ENCODE measurements at regions not wholly inside any gene's neighbourhood (a gene's known extent, or its start where the extent isn't known, plus 50 kb on each side); places are given as distances from the start of the nearest gene placed in this dataset.

DNA sequence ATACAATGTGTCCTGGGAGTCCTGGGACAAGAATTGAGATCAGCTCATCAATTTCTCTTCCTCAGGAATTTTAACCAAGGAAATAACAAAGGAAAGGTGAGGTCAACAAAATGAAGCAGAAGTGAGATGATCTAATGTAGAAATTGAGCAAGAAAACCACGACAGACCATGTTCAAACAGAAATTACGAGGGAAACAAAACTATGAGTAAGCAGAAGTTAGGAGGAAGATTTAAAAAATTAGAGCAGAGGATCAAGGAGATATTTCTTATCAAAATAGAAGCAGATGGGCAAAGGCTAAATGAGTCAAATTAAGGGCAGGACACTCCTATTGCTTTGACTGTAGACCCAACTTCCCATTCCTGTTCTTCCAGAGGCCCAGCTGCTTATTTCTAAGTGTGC lies 97.4 kb downstream of the HINT1 start:
- no peak for DNase-seq
- H3K9me3 Mint-ChIP-seq = peaks cover 16% of the 10 kb centered on the region
- H3K27me3 Mint-ChIP-seq = no peaks in the 10 kb centered on the region
- intact Hi-C loops (cut with micrococcal nuclease) = no loop called here
- peaks cover 63% of the 10 kb centered on the region for H3K4me1 Mint-ChIP-seq (ENCODE audit: low read depth)
- H3K27ac Mint-ChIP-seq = peak overlapping the region; percentile 28
- ATAC-seq = no peak
- no peak for TF ChIP-seq CTCF (IDR thresholded peaks at IDR 0.05)
- H3K36me3 Mint-ChIP-seq (ENCODE audit: low read depth) = peaks cover 8% of the 10 kb centered on the region
- no peak overlapping the region for H3K4me3 Mint-ChIP-seq
- ChIA-PET POLR2A (no interaction called here), CTCF (interaction anchor here (1.2 to 1.8 kb wide), 2 partner anchors 9 to 196 kb away, joined by 4 to 11 read pairs; no protein-coding TSS in a partner anchor)

DNA sequence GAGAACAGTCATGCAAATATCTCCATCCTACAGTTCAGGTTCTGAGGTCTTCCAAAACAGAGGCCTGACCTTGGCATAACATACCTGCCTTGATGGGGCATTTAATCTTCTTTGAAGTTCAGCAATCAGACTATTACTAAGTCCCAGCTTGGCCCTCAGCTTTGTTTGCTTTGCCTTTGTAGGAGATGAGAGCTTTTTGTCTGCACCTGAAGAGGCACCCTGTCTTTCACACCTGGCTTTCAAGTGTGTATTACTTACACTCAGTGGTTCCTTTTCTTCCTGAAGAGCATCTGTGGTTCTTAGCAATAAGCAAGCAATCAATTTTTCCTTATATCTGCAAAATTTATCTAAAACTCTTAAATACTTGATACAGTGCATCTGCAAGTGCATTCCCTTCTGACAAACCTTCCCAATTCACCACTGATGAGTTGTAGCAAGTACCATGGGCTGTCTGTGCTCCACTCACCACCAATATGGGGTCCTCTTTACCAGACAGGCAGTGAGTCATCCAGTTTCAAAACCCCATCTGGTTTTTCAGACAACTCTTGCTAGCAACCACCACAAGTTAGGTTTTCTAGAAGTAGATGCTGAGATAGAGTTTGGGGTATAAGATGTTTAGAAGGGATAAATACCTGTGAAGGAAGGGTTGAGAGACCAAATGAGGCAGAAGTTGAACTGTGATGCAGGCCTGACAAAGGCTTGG lies 100.2 kb downstream of the HINT1 start:
- H3K27me3 Mint-ChIP-seq = no peaks in the 10 kb centered on the region
- intact Hi-C loops (cut with micrococcal nuclease) = no loop called here
- ATAC-seq = peak; percentile 49
- peaks cover 13% of the 10 kb centered on the region for H3K9me3 Mint-ChIP-seq
- peaks cover 5% of the 10 kb centered on the region for H3K36me3 Mint-ChIP-seq (ENCODE audit: low read depth)
- TF ChIP-seq CTCF (IDR thresholded peaks at IDR 0.05) = no peak
- peak overlapping the region; percentile 79 for H3K27ac Mint-ChIP-seq
- no peak overlapping the region for H3K4me3 Mint-ChIP-seq
- POLR2A ChIA-PET = no interaction called here
- H3K4me1 Mint-ChIP-seq (ENCODE audit: low read depth) = peaks cover 45% of the 10 kb centered on the region
- peak; percentile 48 for DNase-seq
- CTCF ChIA-PET = interaction anchor here (1.2 kb wide), 1 partner anchor 32 kb away, joined by 4 read pairs; no protein-coding TSS in a partner anchor

DNA sequence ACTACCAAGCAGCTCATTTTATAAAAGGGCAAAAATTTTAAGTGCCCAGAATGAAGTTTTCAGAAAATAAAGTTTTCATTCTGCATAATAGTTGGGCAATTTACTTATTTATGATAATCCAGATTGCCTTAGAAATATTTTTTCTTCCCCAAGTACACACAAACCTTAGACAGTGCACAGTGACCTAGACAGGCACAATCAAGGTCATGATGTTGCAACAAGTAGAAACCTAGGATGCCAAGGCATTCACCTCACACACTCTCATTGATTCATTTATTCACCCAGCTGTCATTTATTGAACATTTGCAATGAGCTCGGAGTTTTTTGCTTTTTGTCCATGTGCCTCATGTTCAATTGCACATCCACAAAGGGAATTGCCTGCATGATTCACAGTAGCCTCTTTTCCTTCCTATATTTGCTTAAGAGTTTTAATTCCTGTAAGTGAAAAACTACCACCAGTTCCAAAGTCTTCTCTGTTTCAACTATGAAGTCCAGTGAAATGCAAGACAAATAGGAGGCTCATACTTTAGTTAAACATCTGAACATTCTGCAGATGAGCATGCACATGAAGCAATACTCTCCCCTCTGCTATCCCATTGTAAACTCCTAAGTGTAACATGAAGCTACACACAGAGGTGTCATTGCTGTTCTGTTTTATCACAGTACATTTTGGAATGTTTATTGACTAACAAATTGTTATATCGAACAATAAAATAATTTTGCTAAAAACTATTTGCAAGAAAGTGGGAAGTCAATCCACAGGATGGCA lies 122.9 kb downstream of the HINT1 start:
- Mint-ChIP-seq H3K4me1 (ENCODE audit: low read depth) (no peaks in the 10 kb centered on the region), H3K9me3 (peaks cover 4% of the 10 kb centered on the region), H3K4me3 (no peak overlapping the region), H3K27me3 (no peaks in the 10 kb centered on the region), H3K36me3 (ENCODE audit: low read depth) (no peaks in the 10 kb centered on the region), H3K27ac (no peak overlapping the region)
- ChIA-PET POLR2A (no interaction called here), CTCF (no interaction called here)
- intact Hi-C loops (cut with micrococcal nuclease) = no loop called here
- DNase-seq (no peak), ATAC-seq (no peak)
- TF ChIP-seq CTCF (IDR thresholded peaks at IDR 0.05) = no peak

DNA sequence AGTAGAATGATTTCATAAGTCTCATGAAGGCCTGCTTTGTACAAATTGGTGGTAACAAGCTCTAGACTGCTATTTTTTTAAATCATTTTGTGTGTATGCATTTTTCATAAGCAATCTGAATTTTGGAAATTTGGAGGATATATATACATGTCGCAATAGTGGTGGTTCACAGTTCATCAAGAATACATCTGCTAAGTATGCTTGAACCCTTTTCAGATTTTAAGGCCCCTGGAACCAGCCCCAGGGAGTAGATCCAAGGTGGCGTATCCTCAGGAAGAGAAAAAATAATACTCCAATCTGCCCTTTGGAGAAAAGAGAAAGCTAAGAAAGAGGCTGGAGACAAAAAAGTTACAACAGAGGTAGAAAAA lies 141.6 kb downstream of the HINT1 start:
- Mint-ChIP-seq H3K4me1 (ENCODE audit: low read depth) (no peaks in the 10 kb centered on the region), H3K27me3 (no peaks in the 10 kb centered on the region), H3K36me3 (ENCODE audit: low read depth) (no peaks in the 10 kb centered on the region), H3K4me3 (no peak overlapping the region), H3K9me3 (peaks cover 4% of the 10 kb centered on the region), H3K27ac (no peak overlapping the region)
- DNase-seq = no peak
- no peak for ATAC-seq
- ChIA-PET CTCF (no interaction called here), POLR2A (interaction anchor here (0.7 kb wide), 1 partner anchor 19 kb away, joined by 3 read pairs; no protein-coding TSS in a partner anchor)
- TF ChIP-seq CTCF (IDR thresholded peaks at IDR 0.05) = no peak
- intact Hi-C loops (cut with micrococcal nuclease) = no loop called here

Data from activated CD8-positive, alpha-beta T cell treated with anti-CD3 and anti-CD28 coated beads for 36 hours (primary cell).